ENCODE measurements at regions not wholly inside any gene's neighbourhood (a gene's known extent, or its start where the extent isn't known, plus 50 kb on each side); places are given as distances from the start of the nearest gene placed in this dataset.

- FAIRE-seq (no peak), DNase-seq (ENCODE audit: insufficient read length, low spot score) (no peak)
- TF ChIP-seq PAX5 (IDR thresholded peaks at IDR 0.05; ENCODE audit: insufficient read depth, low read length, severe bottlenecking) (no peak), POLR2A (IDR thresholded peaks at IDR 0.05; ENCODE audit: low read depth, low read length) (no peak), SPI1 (IDR thresholded peaks at IDR 0.05; ENCODE audit: low read depth, low read length) (no peak), POU2F2 (IDR thresholded peaks at IDR 0.05; ENCODE audit: low read depth, low read length) (no peak), POLR2AphosphoS5 (IDR thresholded peaks at IDR 0.05; ENCODE audit: low read depth, low read length) (no peak), TAF1 (IDR thresholded peaks at IDR 0.05; ENCODE audit: low read depth, low read length) (no peak)
Measured at GRCh38 chr1:4020449-4020848, 120.4 kb upstream of the C1orf174 start.

DNA sequence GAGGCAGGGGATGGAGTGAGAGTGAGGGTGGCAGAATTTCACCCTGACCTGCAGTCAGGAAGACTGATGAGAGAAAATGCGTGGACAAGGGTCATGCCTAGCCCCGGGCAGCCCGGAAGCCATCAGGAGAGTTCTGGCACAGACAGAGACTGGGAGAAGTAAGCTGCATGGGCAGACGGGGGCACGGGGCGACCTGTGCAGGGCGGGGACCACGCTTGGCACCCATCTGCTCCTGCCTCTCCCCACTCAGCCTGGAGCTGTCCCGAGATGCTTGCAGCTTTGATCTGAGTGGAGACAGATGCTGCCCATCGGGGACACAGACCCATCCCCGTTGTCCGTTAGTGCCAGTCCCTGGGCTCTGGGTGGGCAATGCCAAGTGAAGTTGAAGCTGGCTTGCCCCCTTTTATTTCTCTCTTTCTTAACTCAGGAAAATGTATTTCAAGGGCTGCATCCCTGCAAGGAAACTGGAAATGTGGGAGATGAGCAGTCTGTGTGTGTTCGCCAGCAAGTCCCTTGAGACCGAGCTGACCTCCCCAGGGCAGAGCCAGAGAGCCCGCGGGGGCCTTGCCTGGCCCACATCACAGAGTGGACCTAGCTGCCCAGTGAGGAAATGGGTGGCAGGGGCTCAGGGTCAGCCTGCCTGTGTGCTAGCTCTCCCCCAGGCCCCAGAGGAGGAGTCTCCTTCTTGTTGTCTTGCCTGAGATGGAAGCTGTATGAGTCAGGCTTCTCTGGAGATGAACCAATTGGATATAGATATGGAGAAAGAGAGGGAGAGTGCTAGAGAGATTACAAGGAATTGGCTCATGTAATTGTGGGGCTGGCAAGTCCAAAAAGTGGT lies 121.3 kb upstream of the C1orf174 start:
- DNase-seq (ENCODE audit: insufficient read length, low spot score) (no peak), FAIRE-seq (no peak)
- TF ChIP-seq POU2F2 (IDR thresholded peaks at IDR 0.05; ENCODE audit: low read depth, low read length) = no peak
- TF ChIP-seq PAX5 (IDR thresholded peaks at IDR 0.05; ENCODE audit: insufficient read depth, low read length, severe bottlenecking) = no peak
- no peak for TF ChIP-seq TAF1 (IDR thresholded peaks at IDR 0.05; ENCODE audit: low read depth, low read length)
- no peak for TF ChIP-seq SPI1 (IDR thresholded peaks at IDR 0.05; ENCODE audit: low read depth, low read length)
- no peak for TF ChIP-seq POLR2AphosphoS5 (IDR thresholded peaks at IDR 0.05; ENCODE audit: low read depth, low read length)
- TF ChIP-seq POLR2A (IDR thresholded peaks at IDR 0.05; ENCODE audit: low read depth, low read length) = no peak

- TF ChIP-seq POU2F2 (IDR thresholded peaks at IDR 0.05; ENCODE audit: low read depth, low read length) (no peak), POLR2A (IDR thresholded peaks at IDR 0.05; ENCODE audit: low read depth, low read length) (no peak), POLR2AphosphoS5 (IDR thresholded peaks at IDR 0.05; ENCODE audit: low read depth, low read length) (no peak), TAF1 (IDR thresholded peaks at IDR 0.05; ENCODE audit: low read depth, low read length) (no peak), PAX5 (IDR thresholded peaks at IDR 0.05; ENCODE audit: insufficient read depth, low read length, severe bottlenecking) (no peak), SPI1 (IDR thresholded peaks at IDR 0.05; ENCODE audit: low read depth, low read length) (no peak)
- DNase-seq (ENCODE audit: insufficient read length, low spot score) = no peak
- no peak for FAIRE-seq
Measured at GRCh38 chr1:4021974-4022268, 121.8 kb upstream of the C1orf174 start.

DNA sequence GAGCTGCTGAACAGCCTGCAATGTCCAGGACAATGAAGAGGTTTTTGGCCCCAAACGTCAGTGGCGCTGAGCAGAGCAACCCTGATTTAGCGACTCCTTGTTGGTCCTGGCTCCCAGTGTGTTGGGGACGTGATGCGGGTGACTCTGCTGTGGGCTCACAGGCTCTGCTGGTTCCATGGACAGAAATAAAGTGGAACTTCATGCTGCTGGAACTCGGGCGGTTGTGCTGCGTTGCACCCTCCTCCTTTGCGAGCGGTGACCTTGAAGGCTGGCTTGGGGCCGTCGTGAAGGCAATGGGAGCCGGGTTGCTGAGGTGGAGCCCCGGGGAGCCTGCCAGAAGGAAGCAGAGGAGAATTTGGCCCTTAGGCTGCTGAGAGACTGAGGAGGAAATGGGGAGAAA lies 122.6 kb upstream of the C1orf174 start:
- DNase-seq (ENCODE audit: insufficient read length, low spot score) = no peak

DNA sequence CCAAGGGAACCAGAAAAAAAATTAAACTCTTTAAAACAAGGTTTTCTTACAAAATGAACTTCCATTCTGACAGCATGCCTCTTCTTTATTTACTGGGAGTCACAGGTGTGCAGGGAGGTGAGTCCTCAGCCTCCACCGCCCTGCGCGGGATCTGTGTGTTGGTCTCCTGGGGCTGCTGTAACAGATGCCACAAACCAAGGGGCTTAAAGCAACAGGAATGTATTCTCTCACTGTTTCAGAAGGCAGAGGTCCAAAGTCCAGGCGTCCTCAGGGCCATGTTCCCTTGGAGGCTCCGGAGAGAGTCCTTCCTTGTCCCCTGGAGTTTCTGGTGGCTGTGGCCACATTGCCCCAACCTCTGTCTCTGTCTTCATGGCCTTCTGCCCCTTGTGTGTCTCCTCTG lies 123.6 kb upstream of the C1orf174 start:
- no peak for TF ChIP-seq SPI1 (IDR thresholded peaks at IDR 0.05; ENCODE audit: low read depth, low read length)
- no peak for TF ChIP-seq POLR2A (IDR thresholded peaks at IDR 0.05; ENCODE audit: low read depth, low read length)
- no peak for TF ChIP-seq PAX5 (IDR thresholded peaks at IDR 0.05; ENCODE audit: insufficient read depth, low read length, severe bottlenecking)
- no peak for TF ChIP-seq POU2F2 (IDR thresholded peaks at IDR 0.05; ENCODE audit: low read depth, low read length)
- TF ChIP-seq POLR2AphosphoS5 (IDR thresholded peaks at IDR 0.05; ENCODE audit: low read depth, low read length) = no peak
- TF ChIP-seq TAF1 (IDR thresholded peaks at IDR 0.05; ENCODE audit: low read depth, low read length) = no peak
- DNase-seq (ENCODE audit: insufficient read length, low spot score) (no peak), FAIRE-seq (no peak)

More for the DNA sequence above, 122.6 kb upstream of the C1orf174 start:
- TF ChIP-seq POU2F2 (IDR thresholded peaks at IDR 0.05; ENCODE audit: low read depth, low read length) = no peak
- TF ChIP-seq POLR2AphosphoS5 (IDR thresholded peaks at IDR 0.05; ENCODE audit: low read depth, low read length) = no peak
- TF ChIP-seq SPI1 (IDR thresholded peaks at IDR 0.05; ENCODE audit: low read depth, low read length) = no peak
- TF ChIP-seq POLR2A (IDR thresholded peaks at IDR 0.05; ENCODE audit: low read depth, low read length) = no peak
- TF ChIP-seq TAF1 (IDR thresholded peaks at IDR 0.05; ENCODE audit: low read depth, low read length) = no peak
- TF ChIP-seq PAX5 (IDR thresholded peaks at IDR 0.05; ENCODE audit: insufficient read depth, low read length, severe bottlenecking) = no peak
- no peak for FAIRE-seq

DNA sequence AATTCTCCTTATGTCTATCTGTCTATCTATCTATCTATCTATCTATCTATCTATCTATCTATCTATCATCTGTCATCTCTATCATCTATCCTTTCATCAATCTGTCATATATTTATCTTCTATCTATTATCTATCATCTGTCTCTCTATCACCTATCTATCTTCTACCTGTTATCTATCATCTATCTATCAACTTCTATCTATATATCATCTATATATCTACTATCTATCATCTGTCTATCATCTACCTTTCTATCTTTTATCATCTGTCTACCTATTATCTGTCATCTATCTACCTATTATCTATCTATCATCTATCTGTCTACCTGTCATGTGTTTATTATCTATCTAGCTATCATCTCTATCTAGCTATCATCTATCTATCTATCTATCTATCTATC lies 124.7 kb upstream of the C1orf174 start:
- DNase-seq (ENCODE audit: insufficient read length, low spot score) (no peak), FAIRE-seq (no peak)
- TF ChIP-seq POU2F2 (IDR thresholded peaks at IDR 0.05; ENCODE audit: low read depth, low read length) (no peak), TAF1 (IDR thresholded peaks at IDR 0.05; ENCODE audit: low read depth, low read length) (no peak), POLR2A (IDR thresholded peaks at IDR 0.05; ENCODE audit: low read depth, low read length) (no peak), PAX5 (IDR thresholded peaks at IDR 0.05; ENCODE audit: insufficient read depth, low read length, severe bottlenecking) (no peak), POLR2AphosphoS5 (IDR thresholded peaks at IDR 0.05; ENCODE audit: low read depth, low read length) (no peak), SPI1 (IDR thresholded peaks at IDR 0.05; ENCODE audit: low read depth, low read length) (no peak)

- no peak for TF ChIP-seq PAX5 (IDR thresholded peaks at IDR 0.05; ENCODE audit: insufficient read depth, low read length, severe bottlenecking)
- no peak for TF ChIP-seq POLR2A (IDR thresholded peaks at IDR 0.05; ENCODE audit: low read depth, low read length)
- TF ChIP-seq POU2F2 (IDR thresholded peaks at IDR 0.05; ENCODE audit: low read depth, low read length) = no peak
- no peak for TF ChIP-seq POLR2AphosphoS5 (IDR thresholded peaks at IDR 0.05; ENCODE audit: low read depth, low read length)
- no peak for TF ChIP-seq SPI1 (IDR thresholded peaks at IDR 0.05; ENCODE audit: low read depth, low read length)
- TF ChIP-seq TAF1 (IDR thresholded peaks at IDR 0.05; ENCODE audit: low read depth, low read length) = no peak
- FAIRE-seq (no peak), DNase-seq (ENCODE audit: insufficient read length, low spot score) (no peak)
Measured at GRCh38 chr1:4025752-4026151, 125.7 kb upstream of the C1orf174 start.

- TF ChIP-seq TAF1 (IDR thresholded peaks at IDR 0.05; ENCODE audit: low read depth, low read length) = no peak
- TF ChIP-seq POLR2A (IDR thresholded peaks at IDR 0.05; ENCODE audit: low read depth, low read length) = no peak
- no peak for TF ChIP-seq PAX5 (IDR thresholded peaks at IDR 0.05; ENCODE audit: insufficient read depth, low read length, severe bottlenecking)
- no peak for TF ChIP-seq POLR2AphosphoS5 (IDR thresholded peaks at IDR 0.05; ENCODE audit: low read depth, low read length)
- TF ChIP-seq SPI1 (IDR thresholded peaks at IDR 0.05; ENCODE audit: low read depth, low read length) = no peak
- TF ChIP-seq POU2F2 (IDR thresholded peaks at IDR 0.05; ENCODE audit: low read depth, low read length) = no peak
- DNase-seq (ENCODE audit: insufficient read length, low spot score) (no peak), FAIRE-seq (no peak)
Measured at GRCh38 chr1:4027008-4027407, 126.9 kb upstream of the C1orf174 start.

- peak; percentile 85 for FAIRE-seq
- TF ChIP-seq SPI1 (IDR thresholded peaks at IDR 0.05; ENCODE audit: low read depth, low read length) = peak; percentile 98
- no peak for TF ChIP-seq POU2F2 (IDR thresholded peaks at IDR 0.05; ENCODE audit: low read depth, low read length)
- no peak for TF ChIP-seq POLR2AphosphoS5 (IDR thresholded peaks at IDR 0.05; ENCODE audit: low read depth, low read length)
- TF ChIP-seq POLR2A (IDR thresholded peaks at IDR 0.05; ENCODE audit: low read depth, low read length) = no peak
- peak; percentile 81 for DNase-seq (ENCODE audit: insufficient read length, low spot score)
Measured at GRCh38 chr1:4027492-4028138, 127.5 kb upstream of the C1orf174 start.
